Testis (tissue), 2 donors: ENCODE measurements at regions not wholly inside any gene's neighbourhood (a gene's known extent, or its start where the extent isn't known, plus 50 kb on each side); places are given as distances from the start of the nearest gene placed in this dataset.

ENCODE experiments used
- CTCF ChIP-seq, 3 experiments: fragments of 450-650 bp in 2 of 3; fragments of 200-600 bp in 1 of 3; sonication (generic) in 1 of 3; IDR thresholded peaks; one replicate each; pipeline ENCODE4 v1.5.1; 2016 to 2019; ENCODE audit warnings: antibody characterized with exemption in 3 of 3, mild to moderate bottlenecking in 2 of 3, moderate library complexity in 1 of 3
- POLR2A ChIP-seq: fragments of 450-650 bp; IDR thresholded peaks from one replicate; pipeline ENCODE4 v1.6.1; 2017; ENCODE audit warnings: antibody characterized with exemption, mild to moderate bottlenecking, moderate library complexity

DNA sequence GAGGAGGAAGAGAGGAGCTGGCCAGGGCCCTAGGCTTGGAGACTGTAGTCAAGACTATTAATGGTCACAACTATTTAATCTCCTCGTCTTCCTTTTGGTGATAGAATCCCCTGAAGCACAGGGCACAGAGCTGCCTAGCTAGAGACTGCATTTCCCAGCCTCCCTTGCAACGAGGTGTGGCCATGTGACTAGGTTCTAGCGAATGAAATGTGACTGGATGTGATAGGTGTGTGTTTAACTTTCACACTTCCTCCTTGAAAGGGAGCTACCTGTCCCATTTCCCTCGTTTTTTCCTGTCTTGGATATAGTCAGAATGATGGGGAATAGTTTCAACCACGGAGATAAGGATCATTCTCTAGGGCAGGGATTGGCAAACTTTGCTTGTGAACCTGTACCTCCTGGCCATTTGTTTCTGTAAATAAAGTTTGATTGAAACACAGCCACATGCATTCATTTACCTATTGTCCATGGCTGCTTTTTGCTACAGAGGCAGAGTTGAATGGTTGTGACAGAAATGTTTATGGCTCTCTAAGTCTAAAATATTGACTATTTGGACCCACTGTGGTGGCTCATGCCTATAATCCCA, 313.5 kb downstream of the MIAT start:
- no peak for TF ChIP-seq CTCF (IDR thresholded peaks at IDR 0.05)
- TF ChIP-seq POLR2A, result no peak
